ENCODE measurements at regions not wholly inside any gene's neighbourhood (a gene's known extent, or its start where the extent isn't known, plus 50 kb on each side); places are given as distances from the start of the nearest gene placed in this dataset.

DNA sequence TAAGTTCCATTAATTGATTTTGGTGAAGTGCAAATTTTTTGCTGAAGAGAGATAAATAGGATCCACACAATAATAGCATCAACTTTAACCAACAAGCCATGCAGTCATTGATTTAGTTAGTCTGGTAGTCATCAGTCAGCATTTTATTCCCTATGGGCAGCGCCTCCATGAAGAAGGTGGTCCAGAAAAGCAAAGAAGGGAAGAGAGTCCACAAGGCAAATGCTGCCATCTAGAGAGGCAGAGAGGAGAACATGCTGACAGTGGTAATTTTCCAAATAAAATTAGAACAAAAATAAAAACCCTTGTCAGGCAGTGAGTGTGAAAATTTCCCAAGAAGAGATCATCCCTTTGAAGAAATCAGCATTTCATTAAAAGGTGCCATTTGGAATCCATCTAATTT lies 366.7 kb upstream of the FAM241A start:
- Mint-ChIP-seq H3K4me3 (no peak overlapping the region), H3K9me3 (no peaks in the 10 kb centered on the region), H3K4me1 (no peaks in the 10 kb centered on the region), H3K27me3 (no peaks in the 10 kb centered on the region), H3K27ac (no peak overlapping the region), H3K36me3 (ENCODE audit: low read depth) (no peaks in the 10 kb centered on the region)
- CTCF ChIA-PET = no interaction called here
- no peak for DNase-seq
- POLR2A ChIA-PET = no interaction called here

DNA sequence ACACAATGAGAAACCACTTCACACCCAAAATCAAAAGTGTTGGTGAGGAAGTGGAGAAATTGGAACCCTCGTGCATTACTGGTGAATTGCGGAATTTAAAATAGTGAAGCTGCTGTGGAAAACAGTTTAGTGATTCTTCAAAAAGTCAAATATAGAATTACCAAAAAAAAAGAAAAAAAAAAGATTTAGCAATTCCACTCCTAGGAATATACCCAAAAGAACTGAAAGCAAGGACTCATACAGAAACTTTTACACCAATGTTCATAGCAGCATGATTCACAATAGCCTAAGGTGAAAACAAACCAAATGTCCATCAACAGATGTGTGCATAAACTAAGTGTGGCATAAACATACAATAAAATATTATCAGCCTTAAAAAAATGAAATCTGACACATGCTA lies 364.3 kb upstream of the FAM241A start:
- Mint-ChIP-seq H3K27me3 (no peaks in the 10 kb centered on the region), H3K9me3 (no peaks in the 10 kb centered on the region), H3K27ac (no peak overlapping the region), H3K4me1 (no peaks in the 10 kb centered on the region), H3K4me3 (no peak overlapping the region), H3K36me3 (ENCODE audit: low read depth) (no peaks in the 10 kb centered on the region)
- ChIA-PET CTCF (no interaction called here), POLR2A (no interaction called here)
- DNase-seq = no peak

DNA sequence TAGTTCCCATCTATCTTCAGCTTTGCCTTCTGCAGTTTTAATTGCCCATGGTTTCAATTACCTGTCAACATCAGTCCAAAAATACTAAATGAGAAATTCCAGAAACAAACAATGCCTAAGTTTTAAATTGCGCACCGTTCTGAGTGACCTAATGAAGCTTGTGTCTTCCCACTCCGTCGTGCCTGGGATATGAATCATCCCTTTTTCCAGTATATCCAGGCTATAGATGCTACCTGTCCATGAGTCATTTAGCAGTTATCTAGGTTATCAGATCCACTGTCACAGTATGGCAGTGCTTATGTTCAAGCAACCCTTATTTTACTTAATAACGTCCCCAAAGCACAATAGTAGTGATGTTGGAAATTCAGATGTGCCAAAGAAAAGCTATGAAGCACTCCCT lies 363.6 kb upstream of the FAM241A start:
- Mint-ChIP-seq H3K4me3 (no peak overlapping the region), H3K36me3 (ENCODE audit: low read depth) (no peaks in the 10 kb centered on the region), H3K9me3 (no peaks in the 10 kb centered on the region), H3K4me1 (no peaks in the 10 kb centered on the region), H3K27ac (no peak overlapping the region), H3K27me3 (no peaks in the 10 kb centered on the region)
- POLR2A ChIA-PET = no interaction called here
- CTCF ChIA-PET = no interaction called here
- DNase-seq = no peak

DNA sequence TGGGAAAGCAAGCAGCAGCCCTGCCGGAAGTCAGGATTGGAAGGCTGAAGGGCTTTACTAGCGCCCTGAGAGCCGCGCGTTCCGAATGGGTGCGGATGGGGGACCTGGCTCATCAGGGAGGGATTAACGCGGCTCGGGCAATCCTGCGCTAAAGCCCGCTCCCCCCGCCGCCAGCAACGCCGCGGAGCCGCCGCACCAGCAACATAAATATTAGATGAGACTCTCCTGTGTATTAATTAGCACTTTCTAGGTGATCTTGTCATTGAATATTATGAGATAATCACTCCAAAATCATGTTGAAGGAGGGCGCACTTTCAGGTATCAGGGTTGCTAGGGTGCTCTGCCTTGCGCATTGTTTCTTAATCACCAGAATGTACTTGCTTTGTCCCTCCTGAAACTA lies 357.2 kb upstream of the FAM241A start:
- Mint-ChIP-seq H3K27ac (no peak overlapping the region), H3K4me3 (no peak overlapping the region), H3K9me3 (no peaks in the 10 kb centered on the region), H3K4me1 (no peaks in the 10 kb centered on the region), H3K36me3 (ENCODE audit: low read depth) (no peaks in the 10 kb centered on the region), H3K27me3 (peaks cover 7% of the 10 kb centered on the region)
- ChIA-PET CTCF (no interaction called here), POLR2A (no interaction called here)
- DNase-seq = no peak

DNA sequence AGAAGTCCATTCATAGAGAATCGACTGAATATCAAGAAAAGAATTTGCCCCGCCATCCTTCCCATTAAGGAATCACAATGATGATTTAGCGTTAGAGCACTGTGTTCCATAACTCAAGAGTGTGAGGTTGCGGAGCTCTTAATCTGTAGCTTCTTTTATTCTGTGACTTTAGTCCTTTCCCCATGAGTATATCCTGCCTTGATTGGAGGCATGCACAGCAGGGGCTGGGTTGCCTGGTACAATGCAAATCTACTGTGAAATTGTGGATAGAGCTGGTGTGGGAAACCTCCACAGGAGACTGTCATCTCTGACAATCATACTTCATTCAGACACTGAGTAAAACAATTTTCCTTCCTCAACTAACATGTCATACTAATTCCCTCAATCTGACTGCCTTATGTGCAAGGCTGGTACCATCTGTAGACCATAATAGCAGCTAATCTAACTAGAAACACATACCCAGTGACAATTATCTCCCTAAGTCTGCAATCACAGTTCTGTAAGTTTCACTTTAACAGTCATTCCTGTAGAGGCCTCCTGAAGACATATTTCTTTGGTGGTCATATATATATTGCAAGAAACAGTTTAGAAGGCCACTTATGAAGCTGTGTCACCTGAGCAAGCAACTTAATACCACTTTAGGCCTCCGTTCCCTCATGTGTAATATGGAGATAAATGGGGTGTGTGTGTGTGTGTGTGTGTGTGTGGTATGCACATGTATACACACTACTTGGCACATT lies 355.2 kb upstream of the FAM241A start:
- no peaks in the 10 kb centered on the region for H3K9me3 Mint-ChIP-seq
- no peak for DNase-seq
- POLR2A ChIA-PET = no interaction called here
- CTCF ChIA-PET = no interaction called here
- peaks cover 7% of the 10 kb centered on the region for H3K27me3 Mint-ChIP-seq
- no peak overlapping the region for H3K27ac Mint-ChIP-seq
- no peaks in the 10 kb centered on the region for H3K36me3 Mint-ChIP-seq (ENCODE audit: low read depth)
- no peaks in the 10 kb centered on the region for H3K4me1 Mint-ChIP-seq
- no peak overlapping the region for H3K4me3 Mint-ChIP-seq

DNA sequence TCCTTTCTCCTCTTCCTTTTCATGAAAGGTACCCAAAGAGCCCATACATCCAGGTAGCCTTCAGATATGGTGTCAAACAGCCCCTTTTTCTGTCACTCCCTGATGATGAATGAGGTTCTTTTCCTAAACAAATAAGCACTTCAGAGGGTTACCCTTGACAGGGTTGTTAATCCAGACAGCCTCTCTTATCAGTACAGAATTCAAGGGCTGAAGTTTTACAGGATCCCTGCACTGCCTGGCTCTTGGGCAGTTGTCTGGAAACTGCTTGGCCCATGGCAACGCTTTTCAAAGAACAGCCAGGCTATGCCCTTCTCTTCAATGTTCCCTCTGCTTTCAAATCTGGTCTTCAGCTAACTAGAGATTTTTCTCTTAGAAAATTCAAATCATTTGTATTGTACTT lies 352.6 kb upstream of the FAM241A start:
- POLR2A ChIA-PET = no interaction called here
- Mint-ChIP-seq H3K4me1 (no peaks in the 10 kb centered on the region), H3K27ac (no peak overlapping the region), H3K9me3 (no peaks in the 10 kb centered on the region), H3K36me3 (ENCODE audit: low read depth) (no peaks in the 10 kb centered on the region), H3K27me3 (peaks cover 7% of the 10 kb centered on the region), H3K4me3 (no peak overlapping the region)
- DNase-seq = no peak
- CTCF ChIA-PET = no interaction called here

DNA sequence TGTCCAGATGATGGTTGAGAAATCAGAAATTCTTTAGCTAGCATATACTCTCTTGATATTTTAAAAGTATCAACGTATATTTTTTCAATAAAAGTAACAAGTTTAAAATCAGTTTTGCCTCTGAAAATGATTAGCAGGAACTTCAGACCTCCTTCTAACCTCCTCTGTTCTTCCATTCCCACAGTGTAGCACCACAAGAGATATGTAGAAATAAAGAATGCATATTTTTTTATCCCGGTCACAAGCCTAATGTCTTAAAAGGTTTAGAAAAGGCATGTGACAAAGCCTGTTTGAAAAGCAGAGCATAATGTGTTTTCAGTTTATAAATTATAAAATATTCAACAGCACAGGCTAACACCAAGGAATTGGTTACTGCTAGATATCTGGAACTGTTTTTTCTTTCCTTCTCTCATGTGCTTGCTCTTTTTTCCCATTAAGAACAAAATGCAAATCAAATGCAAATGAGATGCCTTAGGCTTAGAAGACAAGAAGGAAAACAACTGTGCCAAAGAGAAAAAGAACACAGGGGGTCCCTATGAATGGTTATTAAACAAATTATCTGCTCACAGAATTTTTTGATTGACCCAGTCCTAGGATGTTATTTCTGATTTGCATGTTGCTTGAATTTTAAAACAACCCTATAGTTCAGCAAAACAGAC lies 351.7 kb upstream of the FAM241A start:
- POLR2A ChIA-PET = interaction anchor here (0.6 kb wide), 1 partner anchor 119 kb away, joined by 3 read pairs; no protein-coding TSS in a partner anchor
- H3K4me1 Mint-ChIP-seq = no peaks in the 10 kb centered on the region
- CTCF ChIA-PET = no interaction called here
- no peaks in the 10 kb centered on the region for H3K9me3 Mint-ChIP-seq
- DNase-seq = no peak
- H3K36me3 Mint-ChIP-seq (ENCODE audit: low read depth) = no peaks in the 10 kb centered on the region
- no peak overlapping the region for H3K27ac Mint-ChIP-seq
- no peak overlapping the region for H3K4me3 Mint-ChIP-seq
- H3K27me3 Mint-ChIP-seq = peaks cover 5% of the 10 kb centered on the region

DNA sequence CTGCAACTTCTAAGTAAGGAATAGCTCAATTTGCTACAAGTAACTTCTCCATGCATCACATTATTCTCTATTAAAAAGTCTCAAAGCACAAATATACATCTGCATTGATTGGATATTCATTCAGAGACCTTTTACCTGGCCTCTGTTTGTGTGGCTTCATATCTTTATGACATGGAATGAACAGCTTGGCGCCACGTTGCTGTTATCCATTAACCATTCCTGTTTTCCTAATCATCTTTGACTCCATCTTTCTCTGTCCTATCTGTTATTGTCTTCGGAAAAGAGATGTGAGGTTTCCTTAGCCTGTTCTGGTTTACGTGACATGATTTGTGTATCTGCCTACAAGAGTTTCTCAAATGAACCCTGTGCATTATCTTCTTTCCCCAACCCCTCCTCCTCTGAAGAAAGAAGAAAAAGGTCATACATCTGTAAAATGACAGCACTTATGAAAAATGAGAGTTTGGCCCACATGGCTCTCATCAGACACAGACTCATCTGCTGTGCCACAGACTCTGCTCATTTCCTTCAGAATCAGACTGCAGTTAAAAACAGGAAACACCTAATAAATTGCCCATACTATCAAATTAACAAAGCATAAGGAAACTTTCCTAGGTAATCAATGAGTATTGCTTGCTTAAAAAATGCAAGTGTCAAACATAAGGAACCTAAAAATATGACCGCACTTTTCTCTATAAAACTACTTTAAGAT lies 347.6 kb upstream of the FAM241A start:
- Mint-ChIP-seq H3K27me3 (no peaks in the 10 kb centered on the region), H3K4me3 (no peak overlapping the region), H3K36me3 (ENCODE audit: low read depth) (no peaks in the 10 kb centered on the region), H3K27ac (no peak overlapping the region), H3K4me1 (no peaks in the 10 kb centered on the region), H3K9me3 (no peaks in the 10 kb centered on the region)
- CTCF ChIA-PET = no interaction called here
- POLR2A ChIA-PET = no interaction called here
- no peak for DNase-seq

DNA sequence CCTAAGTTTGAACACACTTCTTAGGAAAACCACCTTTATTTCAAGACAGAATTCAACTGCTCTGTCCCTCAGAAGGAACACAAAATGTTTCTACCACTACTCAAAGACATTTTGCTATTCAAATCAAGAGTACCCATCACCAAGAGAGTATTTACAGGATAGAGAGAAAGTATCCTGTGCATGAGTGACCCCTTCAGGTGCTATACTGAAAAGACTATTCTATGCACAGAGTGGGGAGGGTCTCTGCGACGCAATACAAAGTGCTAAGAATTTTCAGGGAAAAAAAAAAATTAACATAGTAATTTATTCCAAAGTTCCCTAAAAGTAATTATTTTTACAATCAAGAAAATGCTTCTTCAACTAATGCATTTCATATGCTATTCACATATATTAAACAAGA lies 346.4 kb upstream of the FAM241A start:
- no peaks in the 10 kb centered on the region for H3K9me3 Mint-ChIP-seq
- H3K4me3 Mint-ChIP-seq = no peak overlapping the region
- H3K4me1 Mint-ChIP-seq = no peaks in the 10 kb centered on the region
- no peaks in the 10 kb centered on the region for H3K36me3 Mint-ChIP-seq (ENCODE audit: low read depth)
- ChIA-PET CTCF (no interaction called here), POLR2A (no interaction called here)
- no peak overlapping the region for H3K27ac Mint-ChIP-seq
- DNase-seq = no peak
- H3K27me3 Mint-ChIP-seq = no peaks in the 10 kb centered on the region

DNA sequence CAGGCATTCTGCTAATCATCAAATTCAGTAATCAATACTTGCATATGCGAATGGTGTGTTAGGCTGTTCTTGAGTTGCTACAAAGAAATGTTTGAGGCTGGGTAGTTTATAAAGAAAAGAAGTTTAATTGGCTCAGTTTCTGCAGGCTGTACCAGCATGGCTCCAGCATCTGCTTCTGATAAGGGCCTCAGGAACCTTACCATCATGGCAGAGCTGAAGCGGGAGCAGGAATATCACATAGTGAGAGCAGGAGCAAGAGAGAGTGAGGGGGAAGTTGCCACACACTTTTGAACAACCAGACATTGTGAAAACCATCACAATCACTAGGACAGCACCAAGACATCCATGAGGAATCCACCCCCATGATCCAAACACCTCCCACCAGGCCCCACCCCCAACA lies 344.7 kb upstream of the FAM241A start:
- H3K27ac Mint-ChIP-seq = no peak overlapping the region
- H3K36me3 Mint-ChIP-seq (ENCODE audit: low read depth) = no peaks in the 10 kb centered on the region
- CTCF ChIA-PET = no interaction called here
- H3K4me1 Mint-ChIP-seq = no peaks in the 10 kb centered on the region
- no peak overlapping the region for H3K4me3 Mint-ChIP-seq
- DNase-seq = no peak
- no peaks in the 10 kb centered on the region for H3K27me3 Mint-ChIP-seq
- POLR2A ChIA-PET = no interaction called here
- H3K9me3 Mint-ChIP-seq = no peaks in the 10 kb centered on the region

DNA sequence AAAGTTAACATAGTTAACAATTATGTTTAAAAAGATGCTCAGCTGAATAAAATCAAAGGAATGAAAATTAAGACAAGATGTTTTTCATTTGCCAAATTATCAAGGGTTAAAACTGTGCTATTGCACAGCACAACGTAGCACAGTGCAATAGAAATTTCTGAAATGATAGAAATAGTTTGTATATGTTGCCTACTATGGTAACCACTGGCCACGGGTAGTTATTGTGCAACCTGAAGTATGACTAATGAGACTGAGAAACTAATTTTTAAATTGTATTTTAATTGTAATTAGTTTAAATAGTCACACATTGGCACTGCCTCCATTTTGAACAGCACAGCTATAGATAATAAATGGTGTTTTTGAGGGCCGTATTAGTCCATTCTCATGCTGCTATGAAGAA lies 343.1 kb upstream of the FAM241A start:
- Mint-ChIP-seq H3K9me3 (no peaks in the 10 kb centered on the region), H3K36me3 (ENCODE audit: low read depth) (no peaks in the 10 kb centered on the region), H3K4me1 (no peaks in the 10 kb centered on the region), H3K27me3 (no peaks in the 10 kb centered on the region), H3K4me3 (no peak overlapping the region), H3K27ac (no peak overlapping the region)
- ChIA-PET CTCF (no interaction called here), POLR2A (no interaction called here)
- no peak for DNase-seq

DNA sequence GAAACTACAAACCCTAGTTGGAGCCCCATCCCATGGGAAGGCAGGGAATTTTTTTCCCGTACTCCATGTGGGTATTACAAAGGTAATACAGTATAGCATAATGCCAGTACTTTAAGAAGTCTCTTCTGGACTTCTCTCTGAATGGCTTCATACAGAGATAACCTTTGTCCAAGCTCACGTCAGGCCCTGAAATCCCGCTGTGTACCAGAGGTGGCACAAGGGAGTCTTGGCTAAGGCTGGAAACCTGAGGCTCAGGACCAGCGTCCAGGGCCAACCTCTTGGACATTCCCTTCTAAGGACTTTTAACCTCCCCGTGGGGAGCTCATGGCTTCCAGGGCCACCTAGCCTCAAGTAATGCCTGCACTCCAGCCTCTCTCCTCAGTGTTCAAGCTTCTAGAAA lies 338.9 kb upstream of the FAM241A start:
- no peak overlapping the region for H3K27ac Mint-ChIP-seq
- H3K4me1 Mint-ChIP-seq = no peaks in the 10 kb centered on the region
- POLR2A ChIA-PET = no interaction called here
- no peaks in the 10 kb centered on the region for H3K27me3 Mint-ChIP-seq
- H3K36me3 Mint-ChIP-seq (ENCODE audit: low read depth) = no peaks in the 10 kb centered on the region
- H3K9me3 Mint-ChIP-seq = no peaks in the 10 kb centered on the region
- no peak overlapping the region for H3K4me3 Mint-ChIP-seq
- CTCF ChIA-PET = no interaction called here
- DNase-seq = no peak

DNA sequence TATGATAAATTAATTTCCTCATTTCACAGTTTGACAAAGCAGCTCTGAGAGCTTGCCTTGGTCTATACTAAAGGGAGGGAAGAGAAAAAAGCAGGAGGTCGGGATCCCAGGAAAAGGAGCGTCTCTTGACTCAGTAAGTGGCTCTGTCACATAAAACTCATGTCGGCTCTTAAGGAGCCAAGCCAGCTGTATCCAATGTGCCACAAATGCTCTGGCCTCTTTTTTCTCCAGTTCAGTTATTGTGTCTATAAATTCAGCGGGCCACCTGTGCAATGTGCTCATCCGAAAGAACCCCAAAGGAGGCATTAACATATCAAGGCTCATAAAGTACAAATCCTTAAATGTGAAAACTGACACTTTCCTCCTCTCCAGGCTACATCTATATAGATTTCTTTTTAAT lies 337.7 kb upstream of the FAM241A start:
- DNase-seq = no peak
- Mint-ChIP-seq H3K27ac (no peak overlapping the region), H3K4me3 (no peak overlapping the region), H3K9me3 (no peaks in the 10 kb centered on the region), H3K4me1 (no peaks in the 10 kb centered on the region), H3K36me3 (ENCODE audit: low read depth) (no peaks in the 10 kb centered on the region), H3K27me3 (no peaks in the 10 kb centered on the region)
- CTCF ChIA-PET = interaction anchor here (0.5 kb wide), 1 partner anchor 458 kb away, joined by 3 read pairs; no protein-coding TSS in a partner anchor
- POLR2A ChIA-PET = no interaction called here

DNA sequence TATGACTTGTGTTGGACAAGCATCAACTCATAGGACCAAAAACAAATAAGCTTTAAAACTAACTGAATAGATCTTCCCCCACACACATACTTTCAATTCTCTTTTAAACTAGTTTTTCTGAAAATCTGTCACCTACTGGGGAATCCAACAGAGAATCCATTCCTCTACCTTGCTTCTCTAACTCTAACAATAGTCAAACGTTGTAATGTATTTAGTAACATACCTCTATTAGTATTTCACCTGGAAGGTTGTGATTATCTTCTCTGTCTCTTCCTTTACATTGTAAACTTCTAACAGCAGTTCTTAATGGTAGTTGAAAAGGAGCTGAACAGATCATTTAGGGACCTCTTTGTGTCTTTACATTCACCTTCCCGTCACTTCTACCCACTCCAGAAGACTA lies 337.1 kb upstream of the FAM241A start:
- Mint-ChIP-seq H3K9me3 (no peaks in the 10 kb centered on the region), H3K27ac (no peak overlapping the region), H3K4me3 (no peak overlapping the region), H3K4me1 (no peaks in the 10 kb centered on the region), H3K36me3 (ENCODE audit: low read depth) (no peaks in the 10 kb centered on the region), H3K27me3 (no peaks in the 10 kb centered on the region)
- POLR2A ChIA-PET = no interaction called here
- DNase-seq = no peak
- CTCF ChIA-PET = no interaction called here
